HepG2 (cell line): ENCODE measurements at regions not wholly inside any gene's neighbourhood (a gene's known extent, or its start where the extent isn't known, plus 50 kb on each side); places are given as distances from the start of the nearest gene placed in this dataset.

Source experiments
- ATAC-seq: fragments of 200-7000 bp; cut with Tn5 transposase; 3 replicates; pipeline ENCODE4 v1.9.1; 2020; ENCODE audit warnings: mild to moderate bottlenecking, moderate library complexity
- BruUV-seq: library from RNA; stranded (reverse); fragments of 400-500 nt; replicated peaks from 2 replicates; lab custom pipeline; 2021; lab: Mats Ljungman, UMichigan
- CTCF ChIA-PET: fragments of 300-600 bp; formaldehyde crosslinking; extraction: SDS; loops from one replicate; lab custom pipeline; 2021; ENCODE audit warnings: low total read pairs, inconsistent platforms, low intra/inter-chr PET ratio; lab: Yijun Ruan, JAX
- POLR2A ChIA-PET: fragments of 350-600 bp; sonication (Branson Sonifier 250); formaldehyde crosslinking; loops from one replicate; lab custom pipeline; 2020; ENCODE audit warnings: antibody characterized with exemption, inconsistent platforms; lab: Yijun Ruan, JAX
- DNase-seq: peaks from one replicate; pipeline ENCODE4 v3.0.0-alpha.2; 2015; ENCODE audit warnings: low spot score
- FAIRE-seq: peaks from 3 replicates; lab custom pipeline; 2011; peaks lifted over from hg19 to GRCh38; lab: Jason Lieb, UNC
- H2AFZ ChIP-seq: one replicate; pipeline ENCODE4 v1.6.1; 2011; ENCODE audit warnings: low read length, inconsistent platforms
- H3K27ac ChIP-seq: fragments of 300-600 bp; 3 replicates; pipeline ENCODE4 v1.8.0; 2011; ENCODE audit warnings: mixed run types, mild to moderate bottlenecking, mixed read lengths, low read length, inconsistent platforms; ENCODE audit not compliant: insufficient read depth; ENCODE audit errors: extremely low read length
- H3K27me3 ChIP-seq, 2 experiments: fragments of 200-600 bp in 1 of 2; 2 replicates in 1 of 2; 3 replicates in 1 of 2; pipeline versions ENCODE4 v1.6.0 to v1.8.0; 2011; ENCODE audit warnings: low read length in 2 of 2, mild to moderate bottlenecking in 2 of 2, moderate library complexity in 2 of 2, inconsistent platforms in 1 of 2; ENCODE audit not compliant: insufficient read depth in 2 of 2, control insufficient read depth in 1 of 2
- H3K36me3 ChIP-seq, 2 experiments: fragments of 200-600 bp in 1 of 2; replicated peaks in 1 of 2; 2 replicates in 1 of 2; 3 replicates in 1 of 2; pipeline versions ENCODE4 v1.5.1 to v1.8.0; 2011; ENCODE audit warnings: low read length in 2 of 2, inconsistent platforms in 1 of 2; ENCODE audit not compliant: insufficient read depth in 2 of 2, control insufficient read depth in 1 of 2
- H3K4me1 ChIP-seq: 2 replicates; pipeline ENCODE4 v1.5.1; 2012; ENCODE audit warnings: low read length, inconsistent platforms; ENCODE audit not compliant: insufficient read depth
- H3K4me2 ChIP-seq: 2 replicates; pipeline ENCODE4 v1.6.0; 2011; ENCODE audit warnings: low read depth, low read length, inconsistent platforms
- H3K4me3 ChIP-seq, 3 experiments: fragments of 200-600 bp in 1 of 3; sonication (generic), shearing (Covaris generic) in 1 of 3; replicated peaks in 1 of 3; 2 replicates each; pipeline ENCODE4 v1.5.1; 2011 to 2016; ENCODE audit warnings: low read length in 3 of 3, inconsistent platforms in 2 of 3, low read depth in 2 of 3, mild to moderate bottlenecking in 2 of 3, control low read depth in 1 of 3, mixed read lengths in 1 of 3; ENCODE audit not compliant: insufficient read depth in 1 of 3
- H3K79me2 ChIP-seq: one replicate; pipeline ENCODE4 v1.6.1; 2011; ENCODE audit warnings: low read length, inconsistent platforms; ENCODE audit not compliant: insufficient read depth
- H3K9ac ChIP-seq: 2 replicates; pipeline ENCODE4 v1.6.0; 2011; ENCODE audit warnings: mild to moderate bottlenecking, low read depth, low read length, inconsistent platforms; ENCODE audit not compliant: insufficient read depth
- H3K9me3 ChIP-seq: 2 replicates; pipeline ENCODE4 v1.5.1; 2012; ENCODE audit warnings: mild to moderate bottlenecking, low read length
- H4K20me1 ChIP-seq: 2 replicates; pipeline ENCODE4 v1.6.0; 2011; ENCODE audit warnings: inconsistent platforms, mild to moderate bottlenecking, low read length, moderate library complexity; ENCODE audit not compliant: insufficient read depth
- MAZ ChIP-seq, 2 experiments: sonication (generic) in 1 of 2; formaldehyde crosslinking in 1 of 2; IDR thresholded peaks; 2 replicates each; pipeline versions ENCODE4 v1.5.0 to v1.6.1; 2012 to 2020; ENCODE audit warnings: low read depth in 2 of 2, mild to moderate bottlenecking in 2 of 2, borderline replicate concordance in 1 of 2, improper control_type of control experiment in 1 of 2, low read length in 1 of 2, missing genetic modification reagents in 1 of 2, moderate library complexity in 1 of 2
- TRIM24 ChIP-seq: sonication (generic); formaldehyde crosslinking; IDR thresholded peaks from 2 replicates; pipeline ENCODE4 v1.8.0; 2022; ENCODE audit warnings: mild to moderate bottlenecking, missing genetic modification reagents
- ZNF746 ChIP-seq: sonication (generic); formaldehyde crosslinking; IDR thresholded peaks from 2 replicates; pipeline ENCODE4 v1.8.0; 2022; ENCODE audit warnings: mild to moderate bottlenecking, missing genetic modification reagents
- ZNF839 ChIP-seq: sonication (generic); formaldehyde crosslinking; IDR thresholded peaks from 2 replicates; pipeline ENCODE4 v1.4.0; 2020; ENCODE audit warnings: missing genetic modification reagents, mild to moderate bottlenecking, borderline replicate concordance
- WGBS: methylation state at CpG from one replicate; pipeline ENCODE4 v1.1.6; 2017; ENCODE audit warnings: low lambda C conversion rate; 5-methylcytosine and 5-hydroxymethylcytosine counted together
- in situ Hi-C: cut with HindIII; loops from 2 replicates; pipeline ENCODE4 v1.10.0; 2017; ENCODE audit warnings: low pct_unique_long_range_greater_than_20kb; ENCODE audit not compliant: extremely low pct_ligation_motif_present
- intact Hi-C: fragments of 100-400 bp; cut with micrococcal nuclease; formaldehyde crosslinking; loops from one replicate; pipeline ENCODE4 v1.10.0; 2022; ENCODE audit not compliant: unreplicated experiment
- TF ChIP-seq, protein P1 (sequence below): sonication (generic); formaldehyde crosslinking; IDR thresholded peaks from 2 replicates; pipeline ENCODE4 v1.4.0; 2020; ENCODE audit warnings: missing genetic modification reagents
- TF ChIP-seq, protein P2 (sequence below), 2 experiments: fragments of 450-650 bp in 1 of 2; sonication (generic) in 1 of 2; formaldehyde crosslinking in 1 of 2; IDR thresholded peaks; 2 replicates each; pipeline versions ENCODE4 v1.6.1 to v1.8.0; 2016 to 2022; ENCODE audit warnings: antibody characterized with exemption in 1 of 2, mild to moderate bottlenecking in 1 of 2, missing genetic modification reagents in 1 of 2

DNA sequence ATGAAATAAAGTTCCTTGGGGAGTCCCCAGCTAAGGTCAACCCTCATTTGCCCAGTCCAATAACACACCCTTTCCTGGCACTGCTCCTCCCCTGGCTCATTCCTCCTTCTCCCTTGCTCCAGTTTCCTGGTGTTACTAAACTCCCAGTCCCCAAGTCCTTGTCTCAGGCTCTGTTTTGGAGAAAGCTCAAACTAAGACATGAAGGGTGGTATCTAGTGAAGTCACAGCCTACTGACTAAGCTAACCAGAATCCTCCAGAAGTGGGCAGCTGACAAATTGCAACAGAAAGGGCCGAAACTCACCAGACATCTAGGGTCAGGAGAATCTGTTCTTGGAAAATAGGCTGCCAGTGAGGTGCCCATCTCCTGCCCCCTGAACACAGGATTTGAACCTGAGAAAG, 118.7 kb upstream of the NEK6 start:
- no peak overlapping the region for H3K27ac ChIP-seq
- in situ Hi-C loops, result no loop called here
- H3K4me3 ChIP-seq, result no peak overlapping the region
- POLR2A ChIA-PET, result no interaction called here
- H4K20me1 ChIP-seq, result no peaks in the 10 kb centered on the region
- H3K4me2 ChIP-seq, result no peak overlapping the region
- H3K36me3 ChIP-seq, result no peaks in the 10 kb centered on the region
- FAIRE-seq (no peak), ATAC-seq (no peak), DNase-seq (no peak)
- no peak overlapping the region for H2AFZ ChIP-seq
- WGBS, result 100% methylated on average over 1 of the region's 1 CpG
- BruUV-seq, result no TSS peak
- no peaks in the 10 kb centered on the region for H3K79me2 ChIP-seq
- peaks cover 16% of the 10 kb centered on the region for H3K4me1 ChIP-seq
- intact Hi-C loops, result loop anchor here (10.0 kb wide), 1 partner anchor 146 kb away; no protein-coding TSS in a partner anchor
- H3K9me3 ChIP-seq, result no peaks in the 10 kb centered on the region
- H3K9ac ChIP-seq, result no peak overlapping the region
- TF ChIP-seq, protein P1, sequence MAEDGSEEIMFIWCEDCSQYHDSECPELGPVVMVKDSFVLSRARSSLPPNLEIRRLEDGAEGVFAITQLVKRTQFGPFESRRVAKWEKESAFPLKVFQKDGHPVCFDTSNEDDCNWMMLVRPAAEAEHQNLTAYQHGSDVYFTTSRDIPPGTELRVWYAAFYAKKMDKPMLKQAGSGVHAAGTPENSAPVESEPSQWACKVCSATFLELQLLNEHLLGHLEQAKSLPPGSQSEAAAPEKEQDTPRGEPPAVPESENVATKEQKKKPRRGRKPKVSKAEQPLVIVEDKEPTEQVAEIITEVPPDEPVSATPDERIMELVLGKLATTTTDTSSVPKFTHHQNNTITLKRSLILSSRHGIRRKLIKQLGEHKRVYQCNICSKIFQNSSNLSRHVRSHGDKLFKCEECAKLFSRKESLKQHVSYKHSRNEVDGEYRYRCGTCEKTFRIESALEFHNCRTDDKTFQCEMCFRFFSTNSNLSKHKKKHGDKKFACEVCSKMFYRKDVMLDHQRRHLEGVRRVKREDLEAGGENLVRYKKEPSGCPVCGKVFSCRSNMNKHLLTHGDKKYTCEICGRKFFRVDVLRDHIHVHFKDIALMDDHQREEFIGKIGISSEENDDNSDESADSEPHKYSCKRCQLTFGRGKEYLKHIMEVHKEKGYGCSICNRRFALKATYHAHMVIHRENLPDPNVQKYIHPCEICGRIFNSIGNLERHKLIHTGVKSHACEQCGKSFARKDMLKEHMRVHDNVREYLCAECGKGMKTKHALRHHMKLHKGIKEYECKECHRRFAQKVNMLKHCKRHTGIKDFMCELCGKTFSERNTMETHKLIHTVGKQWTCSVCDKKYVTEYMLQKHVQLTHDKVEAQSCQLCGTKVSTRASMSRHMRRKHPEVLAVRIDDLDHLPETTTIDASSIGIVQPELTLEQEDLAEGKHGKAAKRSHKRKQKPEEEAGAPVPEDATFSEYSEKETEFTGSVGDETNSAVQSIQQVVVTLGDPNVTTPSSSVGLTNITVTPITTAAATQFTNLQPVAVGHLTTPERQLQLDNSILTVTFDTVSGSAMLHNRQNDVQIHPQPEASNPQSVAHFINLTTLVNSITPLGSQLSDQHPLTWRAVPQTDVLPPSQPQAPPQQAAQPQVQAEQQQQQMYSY (CRISPR knock-in tag), result peak; percentile 72; the same call in 1 of the 2 replicates
- TF ChIP-seq ZNF746 (CRISPR knock-in tag) (no peak), MAZ (IDR thresholded peaks at IDR 0.05; ENCODE audit: borderline replicate concordance, low read depth, low read length) (no peak), MAZ (CRISPR knock-in tag; IDR thresholded peaks at IDR 0.05; ENCODE audit: low read depth) (no peak), ZNF839 (CRISPR knock-in tag) (no peak), TRIM24 (CRISPR knock-in tag) (no peak)
- TF ChIP-seq, protein P2, sequence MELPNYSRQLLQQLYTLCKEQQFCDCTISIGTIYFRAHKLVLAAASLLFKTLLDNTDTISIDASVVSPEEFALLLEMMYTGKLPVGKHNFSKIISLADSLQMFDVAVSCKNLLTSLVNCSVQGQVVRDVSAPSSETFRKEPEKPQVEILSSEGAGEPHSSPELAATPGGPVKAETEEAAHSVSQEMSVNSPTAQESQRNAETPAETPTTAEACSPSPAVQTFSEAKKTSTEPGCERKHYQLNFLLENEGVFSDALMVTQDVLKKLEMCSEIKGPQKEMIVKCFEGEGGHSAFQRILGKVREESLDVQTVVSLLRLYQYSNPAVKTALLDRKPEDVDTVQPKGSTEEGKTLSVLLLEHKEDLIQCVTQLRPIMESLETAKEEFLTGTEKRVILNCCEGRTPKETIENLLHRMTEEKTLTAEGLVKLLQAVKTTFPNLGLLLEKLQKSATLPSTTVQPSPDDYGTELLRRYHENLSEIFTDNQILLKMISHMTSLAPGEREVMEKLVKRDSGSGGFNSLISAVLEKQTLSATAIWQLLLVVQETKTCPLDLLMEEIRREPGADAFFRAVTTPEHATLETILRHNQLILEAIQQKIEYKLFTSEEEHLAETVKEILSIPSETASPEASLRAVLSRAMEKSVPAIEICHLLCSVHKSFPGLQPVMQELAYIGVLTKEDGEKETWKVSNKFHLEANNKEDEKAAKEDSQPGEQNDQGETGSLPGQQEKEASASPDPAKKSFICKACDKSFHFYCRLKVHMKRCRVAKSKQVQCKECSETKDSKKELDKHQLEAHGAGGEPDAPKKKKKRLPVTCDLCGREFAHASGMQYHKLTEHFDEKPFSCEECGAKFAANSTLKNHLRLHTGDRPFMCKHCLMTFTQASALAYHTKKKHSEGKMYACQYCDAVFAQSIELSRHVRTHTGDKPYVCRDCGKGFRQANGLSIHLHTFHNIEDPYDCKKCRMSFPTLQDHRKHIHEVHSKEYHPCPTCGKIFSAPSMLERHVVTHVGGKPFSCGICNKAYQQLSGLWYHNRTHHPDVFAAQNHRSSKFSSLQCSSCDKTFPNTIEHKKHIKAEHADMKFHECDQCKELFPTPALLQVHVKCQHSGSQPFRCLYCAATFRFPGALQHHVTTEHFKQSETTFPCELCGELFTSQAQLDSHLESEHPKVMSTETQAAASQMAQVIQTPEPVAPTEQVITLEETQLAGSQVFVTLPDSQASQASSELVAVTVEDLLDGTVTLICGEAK (IDR thresholded peaks at IDR 0.05), result no peak
- TF ChIP-seq, protein P2 (CRISPR knock-in tag; IDR thresholded peaks at IDR 0.05), result no peak
- TF ChIP-seq, all 625 proteins: peak for 1
- H3K27me3 ChIP-seq, result peaks cover 2 to 4% of the 10 kb centered on the region in 2 experiments; a peak in 1 of 5 replicates
- CTCF ChIA-PET, result no interaction called here
